Keratinocyte (primary cell): ENCODE measurements at regions not wholly inside any gene's neighbourhood (a gene's known extent, or its start where the extent isn't known, plus 50 kb on each side); places are given as distances from the start of the nearest gene placed in this dataset.

Experiments used
- DNase-seq: peaks from one replicate; pipeline ENCODE4 v3.0.0-alpha.2; 2011; ENCODE audit warnings: low read depth, missing footprints, low spot score
- FAIRE-seq: peaks from 2 replicates; lab custom pipeline; 2011; peaks lifted over from hg19 to GRCh38; lab: Jason Lieb, UNC
- H2AFZ ChIP-seq: 2 replicates; pipeline ENCODE4 v1.6.0; 2012; ENCODE audit warnings: low read length, control low read depth, inconsistent platforms; ENCODE audit not compliant: control insufficient read depth
- H3K27ac ChIP-seq: 2 replicates; pipeline ENCODE4 v1.5.1; 2011; ENCODE audit warnings: low read length; ENCODE audit not compliant: control insufficient read depth, insufficient read depth
- H3K27me3 ChIP-seq: 3 replicates; pipeline ENCODE4 v1.6.0; 2011; ENCODE audit warnings: low read length; ENCODE audit not compliant: control insufficient read depth, insufficient read depth; ENCODE audit errors: extremely low read depth
- H3K36me3 ChIP-seq, 2 experiments: 2 replicates in 1 of 2; 3 replicates in 1 of 2; pipeline ENCODE4 v1.5.1; 2011; ENCODE audit warnings: low read length in 2 of 2, mild to moderate bottlenecking in 1 of 2; ENCODE audit not compliant: control insufficient read depth in 2 of 2, insufficient read depth in 2 of 2; ENCODE audit errors: extremely low read depth in 1 of 2
- H3K4me1 ChIP-seq: 3 replicates; pipeline ENCODE4 v1.5.1; 2011; ENCODE audit warnings: low read length; ENCODE audit not compliant: control insufficient read depth, insufficient read depth; ENCODE audit errors: extremely low read depth
- H3K4me2 ChIP-seq: 3 replicates; pipeline ENCODE4 v1.6.0; 2011; ENCODE audit warnings: low read depth, low read length; ENCODE audit not compliant: control insufficient read depth, insufficient read depth; ENCODE audit errors: extremely low read depth
- H3K4me3 ChIP-seq, 3 experiments: fragments of 200-600 bp in 1 of 3; sonication (generic) in 1 of 3; 2 replicates in 2 of 3; 3 replicates in 1 of 3; pipeline ENCODE4 v1.5.1; 2011 to 2016; ENCODE audit warnings: low read length in 3 of 3, mild to moderate bottlenecking in 3 of 3, control low read depth in 2 of 3, inconsistent platforms in 1 of 3, low read depth in 1 of 3, mixed read lengths in 1 of 3, mixed run types in 1 of 3, moderate library complexity in 1 of 3; ENCODE audit not compliant: control insufficient read depth in 2 of 3, insufficient read depth in 2 of 3; ENCODE audit errors: extremely low read depth in 1 of 3
- H3K79me2 ChIP-seq: 2 replicates; pipeline ENCODE4 v1.6.0; 2012; ENCODE audit warnings: low read length; ENCODE audit not compliant: control insufficient read depth, insufficient read depth
- H3K9ac ChIP-seq: 3 replicates; pipeline ENCODE4 v1.6.0; 2011; ENCODE audit warnings: low read length; ENCODE audit not compliant: control insufficient read depth, insufficient read depth; ENCODE audit errors: extremely low read depth
- H3K9me1 ChIP-seq: 3 replicates; pipeline ENCODE4 v1.6.0; 2011; ENCODE audit warnings: low read length; ENCODE audit not compliant: control insufficient read depth, insufficient read depth; ENCODE audit errors: extremely low read depth
- H3K9me3 ChIP-seq: 2 replicates; pipeline ENCODE4 v1.5.1; 2012; ENCODE audit warnings: low read depth, low read length; ENCODE audit not compliant: control insufficient read depth
- H4K20me1 ChIP-seq: 3 replicates; pipeline ENCODE4 v1.6.0; 2011; ENCODE audit warnings: low read length; ENCODE audit not compliant: control insufficient read depth, insufficient read depth; ENCODE audit errors: extremely low read depth
- EZH2 ChIP-seq: IDR thresholded peaks from one replicate; pipeline ENCODE4 v1.6.1; 2012; ENCODE audit warnings: inconsistent platforms, mild to moderate bottlenecking, low read length, moderate library complexity
- dilution Hi-C: fragments of 300-500 bp; cut with MboI; formaldehyde crosslinking; loops from one replicate; pipeline ENCODE4 v1.7.0; 2020; ENCODE audit warnings: low sequenced_read_pairs; ENCODE audit not compliant: extremely low pct_ligation_motif_present
- TF ChIP-seq, protein P1 (sequence below), 3 experiments: IDR thresholded peaks in 1 of 3; conservative IDR thresholded peaks in 1 of 3; optimal IDR thresholded peaks in 1 of 3; 2 replicates in 2 of 3; 3 replicates in 1 of 3; pipeline versions ENCODE3 to v1.5.1; 2011; ENCODE audit warnings: low read length in 3 of 3, mild to moderate bottlenecking in 3 of 3, moderate library complexity in 2 of 3, control low read depth in 1 of 3, inconsistent platforms in 1 of 3; ENCODE audit not compliant: insufficient read depth in 2 of 3; ENCODE audit errors: extremely low read depth in 1 of 3

DNA sequence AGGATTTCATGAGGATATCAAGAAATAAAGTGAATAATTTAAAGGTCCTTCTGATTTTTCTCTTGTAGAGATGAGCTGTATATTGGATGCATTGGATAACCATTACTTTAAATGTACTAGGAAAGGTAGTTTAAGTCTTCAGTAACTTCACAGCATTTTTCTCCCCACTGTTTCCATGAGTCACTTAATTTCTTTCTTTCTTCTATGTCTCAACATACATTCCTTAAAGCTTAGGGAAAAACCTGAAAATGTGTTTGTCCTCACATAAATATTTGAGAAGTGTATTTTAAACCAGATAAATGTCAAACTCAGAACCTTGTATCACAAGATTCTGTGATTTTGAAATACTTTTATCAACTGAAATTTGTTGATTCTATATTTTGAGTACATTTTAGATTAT, 1970.2 kb upstream of the FLRT2 start:
- dilution Hi-C loops: no loop called here
- H3K27me3 ChIP-seq: no peaks in the 10 kb centered on the region
- no peaks in the 10 kb centered on the region for H3K4me1 ChIP-seq
- H3K9ac ChIP-seq: no peak overlapping the region
- no peak overlapping the region for H3K4me3 ChIP-seq
- no peak overlapping the region for H3K4me2 ChIP-seq
- H3K36me3 ChIP-seq: no peaks in the 10 kb centered on the region
- H3K79me2 ChIP-seq: no peaks in the 10 kb centered on the region
- TF ChIP-seq, protein P1, sequence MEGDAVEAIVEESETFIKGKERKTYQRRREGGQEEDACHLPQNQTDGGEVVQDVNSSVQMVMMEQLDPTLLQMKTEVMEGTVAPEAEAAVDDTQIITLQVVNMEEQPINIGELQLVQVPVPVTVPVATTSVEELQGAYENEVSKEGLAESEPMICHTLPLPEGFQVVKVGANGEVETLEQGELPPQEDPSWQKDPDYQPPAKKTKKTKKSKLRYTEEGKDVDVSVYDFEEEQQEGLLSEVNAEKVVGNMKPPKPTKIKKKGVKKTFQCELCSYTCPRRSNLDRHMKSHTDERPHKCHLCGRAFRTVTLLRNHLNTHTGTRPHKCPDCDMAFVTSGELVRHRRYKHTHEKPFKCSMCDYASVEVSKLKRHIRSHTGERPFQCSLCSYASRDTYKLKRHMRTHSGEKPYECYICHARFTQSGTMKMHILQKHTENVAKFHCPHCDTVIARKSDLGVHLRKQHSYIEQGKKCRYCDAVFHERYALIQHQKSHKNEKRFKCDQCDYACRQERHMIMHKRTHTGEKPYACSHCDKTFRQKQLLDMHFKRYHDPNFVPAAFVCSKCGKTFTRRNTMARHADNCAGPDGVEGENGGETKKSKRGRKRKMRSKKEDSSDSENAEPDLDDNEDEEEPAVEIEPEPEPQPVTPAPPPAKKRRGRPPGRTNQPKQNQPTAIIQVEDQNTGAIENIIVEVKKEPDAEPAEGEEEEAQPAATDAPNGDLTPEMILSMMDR (optimal IDR thresholded peaks at IDR 0.05 in 1 of 3, IDR thresholded peaks at IDR 0.05 in 1 of 3, conservative IDR thresholded peaks at IDR 0.05 in 1 of 3; ENCODE audit: extremely low read depth in 1 of 3, insufficient read depth in 2 of 3, low read length in 3 of 3): no peak
- no peak for TF ChIP-seq EZH2
- no peak overlapping the region for H3K27ac ChIP-seq
- no peak for DNase-seq
- H4K20me1 ChIP-seq: no peaks in the 10 kb centered on the region
- H3K9me1 ChIP-seq: no peaks in the 10 kb centered on the region
- no peak for FAIRE-seq
- no peaks in the 10 kb centered on the region for H3K9me3 ChIP-seq
- no peak overlapping the region for H2AFZ ChIP-seq

DNA sequence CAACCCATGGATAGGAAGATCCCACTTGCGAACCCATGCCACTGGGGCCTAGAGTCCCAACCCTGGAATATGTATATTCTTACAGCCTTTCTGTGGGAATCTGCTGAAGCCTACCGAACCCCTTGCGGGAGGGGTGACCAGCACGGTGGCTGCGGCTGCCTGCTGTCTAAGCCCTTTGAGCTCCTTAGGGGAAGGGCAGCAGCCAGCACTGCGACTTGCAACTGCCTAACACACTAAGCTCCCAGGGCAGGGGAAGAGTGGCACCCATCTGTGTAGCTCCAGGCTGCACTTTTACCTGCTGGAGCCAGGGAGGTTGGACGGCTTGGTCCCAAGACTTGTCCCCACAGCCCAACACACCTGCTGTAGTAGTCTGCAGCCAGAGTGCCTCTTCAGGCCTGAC, 1968.7 kb upstream of the FLRT2 start:
- H3K79me2 ChIP-seq: no peaks in the 10 kb centered on the region
- H3K9me3 ChIP-seq: no peaks in the 10 kb centered on the region
- no peaks in the 10 kb centered on the region for H3K27me3 ChIP-seq
- H3K4me1 ChIP-seq: no peaks in the 10 kb centered on the region
- no peaks in the 10 kb centered on the region for H4K20me1 ChIP-seq
- no peak overlapping the region for H3K9ac ChIP-seq
- FAIRE-seq: no peak
- no peaks in the 10 kb centered on the region for H3K9me1 ChIP-seq
- H3K27ac ChIP-seq: no peak overlapping the region
- no peaks in the 10 kb centered on the region for H3K36me3 ChIP-seq
- H3K4me2 ChIP-seq: no peak overlapping the region
- DNase-seq: no peak
- no peak overlapping the region for H3K4me3 ChIP-seq
- dilution Hi-C loops: no loop called here
- H2AFZ ChIP-seq: no peak overlapping the region
- no peak for TF ChIP-seq EZH2
- TF ChIP-seq, protein P1 (optimal IDR thresholded peaks at IDR 0.05 in 1 of 3, IDR thresholded peaks at IDR 0.05 in 1 of 3, conservative IDR thresholded peaks at IDR 0.05 in 1 of 3; ENCODE audit: extremely low read depth in 1 of 3, insufficient read depth in 2 of 3, low read length in 3 of 3): no peak
